Mucosa of descending colon (tissue), 3 donors: ENCODE measurements at regions not wholly inside any gene's neighbourhood (a gene's known extent, or its start where the extent isn't known, plus 50 kb on each side); places are given as distances from the start of the nearest gene placed in this dataset.

Source experiments
- ATAC-seq: fragments of 200-7000 bp; cut with Tn5 transposase; one replicate; pipeline ENCODE4 v1.9.1; 2020; ENCODE audit warnings: mild to moderate bottlenecking, moderate library complexity
- DNase-seq, 3 donors: peaks; one replicate each; pipeline ENCODE4 v3.0.0-alpha.2; 2020
- H3K36me3 ChIP-seq: fragments of 200-600 bp; one replicate; pipeline ENCODE4 v1.8.0; 2021; ENCODE audit warnings: low read depth, mild to moderate bottlenecking
- H3K4me1 ChIP-seq: fragments of 200-600 bp; one replicate; pipeline ENCODE4 v1.8.0; 2021; ENCODE audit warnings: low read depth, mild to moderate bottlenecking
- H3K4me3 ChIP-seq: fragments of 200-600 bp; one replicate; pipeline ENCODE4 v1.8.0; 2021; ENCODE audit warnings: mild to moderate bottlenecking
- H3K9me3 ChIP-seq: fragments of 200-600 bp; one replicate; pipeline ENCODE4 v1.8.0; 2021; ENCODE audit warnings: mild to moderate bottlenecking
- intact Hi-C, 2 donors: fragments of 100-400 bp; cut with DNase I in 1 of 2; cut with micrococcal nuclease in 1 of 2; formaldehyde crosslinking; loops; one replicate each; pipeline versions ENCODE4 v1.11.0 to v1.11.1; 2022; cut with DNase I, micrococcal nuclease
- TF ChIP-seq, protein P1 (sequence below): fragments of 200-600 bp; IDR thresholded peaks from one replicate; pipeline ENCODE4 v1.8.0; 2022; ENCODE audit warnings: antibody characterized with exemption, mild to moderate bottlenecking
- donor health status: DM: no; HTN: no; CAD: no; lungs with moderate emphysema.
- donor health status: DM: no; HTN: no; CAD: no.
- donor health status: DM: no; HTN: yes; CAD: no.

DNA sequence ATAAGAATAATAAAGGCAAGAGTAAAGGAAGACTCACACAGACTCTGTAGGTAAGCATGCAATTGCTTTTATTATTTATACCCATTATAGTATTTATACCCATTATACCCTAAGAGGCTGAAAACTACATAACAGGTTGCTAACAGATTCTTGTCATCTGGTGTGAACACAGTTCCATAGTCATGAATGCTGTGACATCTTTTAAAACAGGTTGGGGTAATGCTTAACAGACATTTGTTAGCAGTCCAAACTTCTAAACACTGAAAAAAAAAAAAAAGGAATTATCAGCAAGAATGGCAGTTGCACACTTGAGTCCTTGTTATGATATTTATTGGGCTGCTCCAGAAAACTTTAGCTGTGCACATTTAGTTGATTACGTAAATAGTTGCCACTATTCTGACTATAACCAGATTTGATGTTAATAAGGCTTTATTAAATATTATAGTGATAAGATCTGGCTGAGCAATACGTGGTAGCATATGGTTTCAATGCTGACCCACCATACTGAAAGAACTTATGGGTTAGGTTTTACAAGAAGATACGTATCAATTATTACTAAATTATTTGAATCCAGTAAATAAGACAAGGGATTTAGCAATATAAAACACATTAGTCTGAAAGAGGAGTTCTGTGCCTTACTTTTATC lies 888.8 kb downstream of the LRRTM4 start:
- Histone ChIP-seq H3K4me1 (no peaks in the 10 kb centered on the region), H3K4me3 (no peak overlapping the region), H3K36me3 (no peaks in the 10 kb centered on the region), H3K9me3 (no peaks in the 10 kb centered on the region)
- TF ChIP-seq, protein P1, sequence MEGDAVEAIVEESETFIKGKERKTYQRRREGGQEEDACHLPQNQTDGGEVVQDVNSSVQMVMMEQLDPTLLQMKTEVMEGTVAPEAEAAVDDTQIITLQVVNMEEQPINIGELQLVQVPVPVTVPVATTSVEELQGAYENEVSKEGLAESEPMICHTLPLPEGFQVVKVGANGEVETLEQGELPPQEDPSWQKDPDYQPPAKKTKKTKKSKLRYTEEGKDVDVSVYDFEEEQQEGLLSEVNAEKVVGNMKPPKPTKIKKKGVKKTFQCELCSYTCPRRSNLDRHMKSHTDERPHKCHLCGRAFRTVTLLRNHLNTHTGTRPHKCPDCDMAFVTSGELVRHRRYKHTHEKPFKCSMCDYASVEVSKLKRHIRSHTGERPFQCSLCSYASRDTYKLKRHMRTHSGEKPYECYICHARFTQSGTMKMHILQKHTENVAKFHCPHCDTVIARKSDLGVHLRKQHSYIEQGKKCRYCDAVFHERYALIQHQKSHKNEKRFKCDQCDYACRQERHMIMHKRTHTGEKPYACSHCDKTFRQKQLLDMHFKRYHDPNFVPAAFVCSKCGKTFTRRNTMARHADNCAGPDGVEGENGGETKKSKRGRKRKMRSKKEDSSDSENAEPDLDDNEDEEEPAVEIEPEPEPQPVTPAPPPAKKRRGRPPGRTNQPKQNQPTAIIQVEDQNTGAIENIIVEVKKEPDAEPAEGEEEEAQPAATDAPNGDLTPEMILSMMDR, result no peak
- intact Hi-C loops, result no loop called here
- no peak for ATAC-seq
- DNase-seq, result no peak

DNA sequence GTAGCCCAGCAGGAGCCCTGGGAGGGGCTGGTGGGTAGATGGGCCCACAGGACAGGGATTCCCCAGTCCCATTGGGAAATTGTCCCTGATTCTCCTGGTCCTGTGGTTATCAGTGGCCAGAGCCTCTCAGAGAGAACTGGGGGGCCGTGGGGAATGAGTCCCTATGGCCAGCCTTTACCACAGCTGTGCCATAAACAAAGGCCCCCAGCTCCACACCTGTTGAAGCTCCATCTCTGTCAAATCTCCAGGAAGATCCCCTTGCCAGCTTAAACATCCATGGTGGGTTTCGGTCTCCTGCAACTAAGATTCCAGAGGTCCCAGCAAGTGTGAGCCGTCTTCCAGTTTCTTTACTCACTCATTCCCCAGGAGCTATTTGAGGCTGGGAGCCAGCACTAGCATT lies 897.1 kb downstream of the LRRTM4 start:
- intact Hi-C loops, result no loop called here
- Histone ChIP-seq H3K4me1 (no peaks in the 10 kb centered on the region), H3K4me3 (no peak overlapping the region), H3K9me3 (no peaks in the 10 kb centered on the region), H3K36me3 (no peaks in the 10 kb centered on the region)
- TF ChIP-seq, protein P1, result no peak
- ATAC-seq (no peak), DNase-seq (no peak)

GRCh38 chr2:76613330-76613729 lies 902.6 kb upstream of the GCFC2 start:
- no peaks in the 10 kb centered on the region for H3K4me1 ChIP-seq
- no peak for DNase-seq
- no peaks in the 10 kb centered on the region for H3K36me3 ChIP-seq
- H3K4me3 ChIP-seq, result no peak overlapping the region
- intact Hi-C loops, result no loop called here
- no peaks in the 10 kb centered on the region for H3K9me3 ChIP-seq
- TF ChIP-seq, protein P1, result no peak
- ATAC-seq, result no peak

DNA sequence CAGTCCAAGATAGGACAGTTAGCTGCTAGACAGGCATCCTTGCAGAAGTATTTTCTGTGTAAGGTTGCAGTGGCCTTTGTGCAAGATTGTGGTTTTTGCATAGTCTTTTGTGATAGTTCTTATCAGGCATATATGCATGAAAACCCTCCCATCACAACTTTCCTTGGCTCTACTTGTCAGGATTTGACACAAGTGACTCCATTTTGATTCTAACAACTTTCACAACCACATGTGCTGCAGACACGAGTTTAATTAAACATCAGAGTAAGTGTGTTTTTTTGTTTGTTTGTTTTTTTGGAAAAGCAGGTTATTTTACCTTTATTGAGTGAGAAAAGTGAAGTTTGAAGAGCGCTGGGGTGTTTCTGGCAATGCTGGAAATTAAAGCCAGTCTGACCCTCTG lies 902.0 kb upstream of the GCFC2 start:
- DNase-seq (no peak), ATAC-seq (no peak)
- TF ChIP-seq, protein P1, result no peak
- H3K9me3 ChIP-seq, result no peaks in the 10 kb centered on the region
- no peaks in the 10 kb centered on the region for H3K36me3 ChIP-seq
- H3K4me3 ChIP-seq, result no peak overlapping the region
- intact Hi-C loops, result no loop called here
- no peaks in the 10 kb centered on the region for H3K4me1 ChIP-seq

DNA sequence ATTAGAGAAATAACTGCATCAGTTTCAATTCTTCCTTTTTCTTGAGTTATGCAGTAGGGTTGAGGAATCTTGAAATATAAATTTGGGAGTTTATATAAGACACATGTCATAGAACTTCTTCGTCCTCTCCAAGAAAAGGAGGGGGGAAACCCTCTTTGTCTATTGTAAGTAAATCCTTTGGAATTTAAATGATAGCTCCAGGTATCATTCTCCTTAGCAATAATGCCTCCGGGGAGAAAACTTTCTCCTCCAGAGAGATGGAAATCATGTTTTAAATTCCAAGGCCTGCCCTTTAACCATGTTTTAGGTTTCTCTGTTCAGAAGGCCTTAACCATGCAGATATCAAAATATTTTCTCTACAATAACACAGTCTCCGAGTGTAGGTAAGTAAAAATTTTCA lies 899.7 kb upstream of the GCFC2 start:
- TF ChIP-seq, protein P1, result no peak
- intact Hi-C loops, result no loop called here

More for the DNA sequence above, 899.7 kb upstream of the GCFC2 start:
- no peaks in the 10 kb centered on the region for H3K36me3 ChIP-seq
- no peak for ATAC-seq
- no peaks in the 10 kb centered on the region for H3K4me1 ChIP-seq
- H3K4me3 ChIP-seq, result no peak overlapping the region
- DNase-seq, result no peak
- H3K9me3 ChIP-seq, result no peaks in the 10 kb centered on the region
